OCI-LY7 (cell line): ENCODE measurements at regions not wholly inside any gene's neighbourhood (a gene's known extent, or its start where the extent isn't known, plus 50 kb on each side); places are given as distances from the start of the nearest gene placed in this dataset.

Experiments
- BruUV-seq: library from RNA; stranded (reverse); fragments of 400-500 nt; replicated peaks from 2 replicates; lab custom pipeline; 2021; lab: Mats Ljungman, UMichigan
- CTCF ChIA-PET: fragments of 300-600 bp; sonication (Branson Sonifier 250); formaldehyde crosslinking; loops from one replicate; lab custom pipeline; 2022; ENCODE audit warnings: antibody characterized with exemption; ENCODE audit not compliant: unreplicated experiment; lab: Charles Lee
- POLR2A ChIA-PET: fragments of 300-600 bp; sonication (Branson Sonifier 250); formaldehyde crosslinking; loops from one replicate; lab custom pipeline; 2022; ENCODE audit warnings: antibody characterized with exemption; lab: Charles Lee
- DNase-seq: peaks from one replicate; pipeline ENCODE4 v3.0.0-alpha.2; 2015; ENCODE audit warnings: low spot score
- H2AFZ ChIP-seq: fragments of 200-600 bp; sonication (generic), shearing (Covaris generic); 2 replicates; pipeline ENCODE4 v1.6.1; 2014; ENCODE audit warnings: mild to moderate bottlenecking, antibody characterized with exemption, low read length, moderate library complexity
- H3K27ac ChIP-seq: fragments of 200-600 bp; sonication (generic); 2 replicates; pipeline ENCODE4 v1.5.1; 2014; ENCODE audit warnings: mixed run types, low read depth, mild to moderate bottlenecking, moderate library complexity, low read length, inconsistent platforms; ENCODE audit not compliant: poor library complexity, severe bottlenecking
- H3K36me3 ChIP-seq: fragments of 200-600 bp; sonication (generic); 2 replicates; pipeline ENCODE4 v1.6.1; 2014; ENCODE audit warnings: mild to moderate bottlenecking, antibody characterized with exemption, low read length, moderate library complexity, mixed read lengths; ENCODE audit not compliant: insufficient read depth
- H3K4me1 ChIP-seq: fragments of 200-600 bp; sonication (generic); 2 replicates; pipeline ENCODE4 v1.5.1; 2014; ENCODE audit warnings: mild to moderate bottlenecking, low read length; ENCODE audit not compliant: insufficient read depth, poor library complexity, severe bottlenecking
- H3K4me2 ChIP-seq: fragments of 200-600 bp; sonication (generic); 2 replicates; pipeline ENCODE4 v1.6.1; 2014; ENCODE audit warnings: mild to moderate bottlenecking, low read length
- H3K4me3 ChIP-seq: fragments of 200-600 bp; sonication (generic); 2 replicates; pipeline ENCODE4 v1.5.1; 2014; ENCODE audit warnings: mild to moderate bottlenecking, low read depth, low read length; ENCODE audit not compliant: poor library complexity, severe bottlenecking
- H3K79me2 ChIP-seq: fragments of 200-600 bp; sonication (generic); 2 replicates; pipeline ENCODE4 v1.6.1; 2016; ENCODE audit warnings: low read depth, mild to moderate bottlenecking, low read length, moderate library complexity, mixed read lengths; ENCODE audit not compliant: insufficient read depth
- H3K9me2 ChIP-seq: fragments of 200-600 bp; sonication (generic); 2 replicates; pipeline ENCODE4 v1.6.1; 2016; ENCODE audit warnings: mild to moderate bottlenecking, low read length, mixed read lengths; ENCODE audit not compliant: insufficient read depth
- H3K9me3 ChIP-seq: fragments of 200-600 bp; sonication (generic); 2 replicates; pipeline ENCODE4 v1.6.1; 2014; ENCODE audit warnings: mild to moderate bottlenecking, mixed run types, low read length, mixed read lengths
- H4K20me1 ChIP-seq: fragments of 200-600 bp; sonication (generic); 2 replicates; pipeline ENCODE4 v1.6.1; 2014; ENCODE audit warnings: mild to moderate bottlenecking, antibody characterized with exemption, low read length, moderate library complexity, mixed read lengths; ENCODE audit not compliant: insufficient read depth
- EZH2phosphoT487 ChIP-seq: fragments of 200-600 bp; sonication (generic); IDR thresholded peaks from 2 replicates; pipeline ENCODE4 v1.6.1; 2018; ENCODE audit warnings: low read depth, borderline replicate concordance, mild to moderate bottlenecking, mixed run types, antibody characterized with exemption, low read length, moderate library complexity, mixed read lengths
- intact Hi-C: fragments of 100-400 bp; cut with micrococcal nuclease; formaldehyde crosslinking; loops from one replicate; pipeline ENCODE4 v1.10.0; 2022; ENCODE audit not compliant: unreplicated experiment
- TF ChIP-seq, protein P1 (sequence below): fragments of 200-600 bp; sonication (generic); conservative IDR thresholded peaks from 2 replicates; pipeline ENCODE4 v1.5.1; 2014; ENCODE audit warnings: mild to moderate bottlenecking, antibody characterized with exemption, low read length, moderate library complexity, mixed read lengths

DNA sequence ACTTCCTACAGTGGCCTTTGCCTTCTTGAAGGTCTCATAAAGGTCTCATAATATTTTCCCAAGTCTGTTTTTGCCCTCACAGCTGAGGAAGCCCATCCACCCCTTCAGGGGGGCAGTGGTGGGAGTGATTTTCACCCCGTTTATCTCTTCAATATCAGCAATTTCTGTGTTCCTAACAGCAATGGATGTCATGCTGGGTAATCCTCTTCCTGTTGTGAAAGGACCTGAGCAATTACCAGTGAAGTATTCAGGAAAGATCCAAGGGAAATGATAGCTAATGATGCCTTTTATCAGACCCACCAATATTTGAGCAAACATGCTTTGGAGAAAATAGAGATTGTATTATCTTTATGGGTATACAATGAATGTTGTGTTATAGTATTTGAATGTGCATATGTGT, 226.9 kb downstream of the INSC start:
- Histone ChIP-seq H2AFZ (no peak overlapping the region), H4K20me1 (no peaks in the 10 kb centered on the region), H3K4me1 (no peaks in the 10 kb centered on the region), H3K4me2 (no peak overlapping the region), H3K4me3 (no peak overlapping the region), H3K79me2 (no peaks in the 10 kb centered on the region), H3K9me2 (no peaks in the 10 kb centered on the region), H3K9me3 (no peaks in the 10 kb centered on the region), H3K36me3 (no peaks in the 10 kb centered on the region), H3K27ac (no peak overlapping the region)
- ChIA-PET CTCF (no interaction called here), POLR2A (no interaction called here)
- intact Hi-C loops = no loop called here
- no TSS peak for BruUV-seq
- no peak for TF ChIP-seq EZH2phosphoT487
- TF ChIP-seq, protein P1, sequence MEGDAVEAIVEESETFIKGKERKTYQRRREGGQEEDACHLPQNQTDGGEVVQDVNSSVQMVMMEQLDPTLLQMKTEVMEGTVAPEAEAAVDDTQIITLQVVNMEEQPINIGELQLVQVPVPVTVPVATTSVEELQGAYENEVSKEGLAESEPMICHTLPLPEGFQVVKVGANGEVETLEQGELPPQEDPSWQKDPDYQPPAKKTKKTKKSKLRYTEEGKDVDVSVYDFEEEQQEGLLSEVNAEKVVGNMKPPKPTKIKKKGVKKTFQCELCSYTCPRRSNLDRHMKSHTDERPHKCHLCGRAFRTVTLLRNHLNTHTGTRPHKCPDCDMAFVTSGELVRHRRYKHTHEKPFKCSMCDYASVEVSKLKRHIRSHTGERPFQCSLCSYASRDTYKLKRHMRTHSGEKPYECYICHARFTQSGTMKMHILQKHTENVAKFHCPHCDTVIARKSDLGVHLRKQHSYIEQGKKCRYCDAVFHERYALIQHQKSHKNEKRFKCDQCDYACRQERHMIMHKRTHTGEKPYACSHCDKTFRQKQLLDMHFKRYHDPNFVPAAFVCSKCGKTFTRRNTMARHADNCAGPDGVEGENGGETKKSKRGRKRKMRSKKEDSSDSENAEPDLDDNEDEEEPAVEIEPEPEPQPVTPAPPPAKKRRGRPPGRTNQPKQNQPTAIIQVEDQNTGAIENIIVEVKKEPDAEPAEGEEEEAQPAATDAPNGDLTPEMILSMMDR = no peak
- DNase-seq = no peak

DNA sequence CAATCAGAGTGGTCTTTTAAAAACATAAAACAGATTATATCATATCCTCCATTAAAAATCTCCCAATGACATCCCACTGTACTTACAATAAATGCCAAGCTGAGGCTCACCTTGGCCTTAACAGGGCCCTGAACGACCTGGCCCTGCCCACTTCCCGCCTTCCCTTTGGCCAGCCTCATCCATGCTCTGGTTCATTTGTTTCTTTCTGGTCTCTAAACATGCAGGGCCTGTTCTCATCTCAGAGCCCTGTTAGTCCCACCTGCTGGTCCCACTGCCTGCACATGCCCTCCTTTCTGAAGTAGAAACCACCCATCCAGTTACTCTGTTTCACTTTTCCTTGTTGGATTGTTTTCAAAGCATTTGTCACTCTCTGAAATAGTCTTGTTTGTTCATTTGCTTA, 227.4 kb downstream of the INSC start:
- Histone ChIP-seq H3K9me3 (no peaks in the 10 kb centered on the region), H2AFZ (no peak overlapping the region), H3K27ac (no peak overlapping the region), H3K4me2 (no peak overlapping the region), H3K4me1 (no peaks in the 10 kb centered on the region), H3K4me3 (no peak overlapping the region), H3K36me3 (no peaks in the 10 kb centered on the region), H3K9me2 (no peaks in the 10 kb centered on the region), H4K20me1 (no peaks in the 10 kb centered on the region), H3K79me2 (no peaks in the 10 kb centered on the region)
- POLR2A ChIA-PET = no interaction called here
- CTCF ChIA-PET = no interaction called here
- DNase-seq = no peak
- TF ChIP-seq EZH2phosphoT487 = no peak
- TF ChIP-seq, protein P1 = no peak
- BruUV-seq = no TSS peak
- intact Hi-C loops = no loop called here

DNA sequence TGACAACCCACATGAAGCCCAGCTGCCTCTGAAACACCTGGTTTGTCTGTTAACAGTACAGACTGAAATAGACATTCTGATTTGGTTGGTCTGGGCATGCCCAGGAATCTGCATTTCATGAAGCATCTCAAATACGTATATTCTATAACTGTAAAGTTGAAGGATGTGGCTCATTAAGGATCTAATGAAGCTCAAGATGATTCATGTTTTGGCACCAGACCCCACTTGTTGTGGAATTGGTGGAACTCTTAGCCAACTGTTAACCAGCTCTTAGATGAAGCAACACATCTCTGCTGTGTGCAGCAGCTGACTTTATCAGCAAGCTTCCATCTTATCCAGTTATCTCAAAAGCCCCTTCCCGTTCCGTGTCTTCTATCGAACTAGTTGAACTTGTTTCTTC, 232.2 kb downstream of the INSC start:
- H3K79me2 ChIP-seq = no peaks in the 10 kb centered on the region
- no peaks in the 10 kb centered on the region for H3K9me2 ChIP-seq
- POLR2A ChIA-PET = no interaction called here
- H3K27ac ChIP-seq = no peak overlapping the region
- intact Hi-C loops = no loop called here
- no peaks in the 10 kb centered on the region for H3K36me3 ChIP-seq
- no peak overlapping the region for H3K4me2 ChIP-seq
- TF ChIP-seq EZH2phosphoT487 = no peak
- TF ChIP-seq, protein P1 = no peak
- BruUV-seq = no TSS peak
- H2AFZ ChIP-seq = no peak overlapping the region
- no peak overlapping the region for H3K4me3 ChIP-seq
- no peaks in the 10 kb centered on the region for H3K9me3 ChIP-seq
- H4K20me1 ChIP-seq = no peaks in the 10 kb centered on the region
- CTCF ChIA-PET = no interaction called here
- no peaks in the 10 kb centered on the region for H3K4me1 ChIP-seq
- DNase-seq = no peak
